Transverse colon (tissue), 4 donors: ENCODE measurements at regions not wholly inside any gene's neighbourhood (a gene's known extent, or its start where the extent isn't known, plus 50 kb on each side); places are given as distances from the start of the nearest gene placed in this dataset.

Source experiments
- DNase-seq: peaks from one replicate; pipeline ENCODE4 v3.0.0-alpha.2; 2019
- H3K27ac ChIP-seq, 4 donors: fragments of 200-600 bp; sonication (generic); 2 replicates each; pipeline ENCODE4 v1.5.1; 2016 to 2018; ENCODE audit warnings: inconsistent platforms in 4 of 4
- H3K27me3 ChIP-seq: fragments of 200-600 bp; sonication (generic); 2 replicates; pipeline ENCODE4 v1.5.1; 2017; ENCODE audit warnings: inconsistent platforms
- H3K36me3 ChIP-seq, 4 donors: fragments of 200-600 bp; sonication (generic); 2 replicates each; pipeline ENCODE4 v1.5.1; 2017 to 2019; ENCODE audit warnings: inconsistent platforms in 4 of 4
- H3K4me1 ChIP-seq, 4 donors: fragments of 200-600 bp; sonication (generic); 2 replicates each; pipeline ENCODE4 v1.5.1; 2017 to 2020; ENCODE audit warnings: inconsistent platforms in 4 of 4
- H3K4me3 ChIP-seq, 4 donors: fragments of 200-600 bp; sonication (generic); 1 replicate in 1 of 4; 2 replicates in 3 of 4; pipeline versions ENCODE4 v1.5.1 to v1.6.1; 2017 to 2019; ENCODE audit warnings: inconsistent platforms in 4 of 4
- H3K9me3 ChIP-seq, 2 donors: fragments of 200-600 bp; sonication (generic); 2 replicates each; pipeline ENCODE4 v1.5.1; 2017 to 2019; ENCODE audit warnings: inconsistent platforms in 2 of 2
- EP300 ChIP-seq: sonication (generic); formaldehyde crosslinking; IDR thresholded peaks from one replicate; pipeline ENCODE4 v1.6.1; 2017; ENCODE audit warnings: antibody characterized with exemption, low read depth
- POLR2A ChIP-seq: fragments of 450-650 bp; IDR thresholded peaks from one replicate; pipeline ENCODE4 v1.6.1; 2016; ENCODE audit warnings: antibody characterized with exemption, mild to moderate bottlenecking, moderate library complexity
- POLR2AphosphoS5 ChIP-seq, 3 donors: sonication (generic); formaldehyde crosslinking; IDR thresholded peaks; one replicate each; pipeline ENCODE4 v1.6.1; 2016; ENCODE audit warnings: antibody characterized with exemption in 3 of 3
- WGBS, 2 donors: methylation state at CpG; one replicate each; pipeline ENCODE4 v1.1.5; 2018; ENCODE audit warnings: low coverage in 1 of 2; 5-methylcytosine and 5-hydroxymethylcytosine counted together
- in situ Hi-C, 4 donors: fragments of 200-750 bp; cut with MboI; loops; one replicate each; pipeline versions ENCODE4 v1.15.0 to v1.15.1; 2017; ENCODE audit warnings: low sequenced_read_pairs in 3 of 4, low pct_ligation_motif_present in 1 of 4, low pct_unique_long_range_greater_than_20kb in 1 of 4
- intact Hi-C: fragments of 100-400 bp; cut with DNase I; formaldehyde crosslinking; loops from one replicate; pipeline ENCODE4 v1.15.1; 2023; ENCODE audit warnings: low total_unique reads
- TF ChIP-seq, protein P1 (sequence below), 5 experiments: fragments of 200-600 bp in 3 of 5; fragments of 450-650 bp in 2 of 5; sonication (generic) in 3 of 5; IDR thresholded peaks; 1 replicate in 2 of 5; 2 replicates in 3 of 5; pipeline ENCODE4 v1.5.1; 2016 to 2017; ENCODE audit warnings: antibody characterized with exemption in 5 of 5, inconsistent platforms in 3 of 5, mild to moderate bottlenecking in 2 of 5, moderate library complexity in 1 of 5

DNA sequence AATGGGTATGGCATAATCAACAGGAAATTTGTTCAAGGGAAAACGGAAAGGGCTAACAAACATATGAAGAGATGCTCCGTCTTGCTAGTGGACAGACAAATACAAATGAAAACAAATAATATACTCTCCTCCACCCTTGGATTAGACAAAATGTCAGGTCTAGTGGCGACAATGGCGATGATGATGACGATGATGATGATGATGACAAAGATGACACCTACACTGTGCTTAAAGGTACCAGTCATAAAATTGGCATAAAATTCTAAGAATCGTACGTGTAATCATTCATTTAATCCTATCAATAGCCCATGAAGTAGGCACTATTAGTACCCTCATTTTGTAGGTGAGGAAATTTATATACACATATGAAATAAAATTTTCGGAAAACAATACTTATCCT, 174.6 kb downstream of the PMP22 start:
- no peak for DNase-seq
- H3K27ac ChIP-seq, result no peak overlapping the region
- H3K27me3 ChIP-seq, result no peaks in the 10 kb centered on the region
- no peaks in the 10 kb centered on the region for H3K9me3 ChIP-seq
- WGBS, 2 donors, result 83 to 87% methylated on average over 8 of the region's 8 CpGs
- no peak overlapping the region for H3K4me3 ChIP-seq
- no peak for TF ChIP-seq POLR2AphosphoS5 (IDR thresholded peaks at IDR 0.05)
- TF ChIP-seq POLR2A, result no peak
- TF ChIP-seq, protein P1, sequence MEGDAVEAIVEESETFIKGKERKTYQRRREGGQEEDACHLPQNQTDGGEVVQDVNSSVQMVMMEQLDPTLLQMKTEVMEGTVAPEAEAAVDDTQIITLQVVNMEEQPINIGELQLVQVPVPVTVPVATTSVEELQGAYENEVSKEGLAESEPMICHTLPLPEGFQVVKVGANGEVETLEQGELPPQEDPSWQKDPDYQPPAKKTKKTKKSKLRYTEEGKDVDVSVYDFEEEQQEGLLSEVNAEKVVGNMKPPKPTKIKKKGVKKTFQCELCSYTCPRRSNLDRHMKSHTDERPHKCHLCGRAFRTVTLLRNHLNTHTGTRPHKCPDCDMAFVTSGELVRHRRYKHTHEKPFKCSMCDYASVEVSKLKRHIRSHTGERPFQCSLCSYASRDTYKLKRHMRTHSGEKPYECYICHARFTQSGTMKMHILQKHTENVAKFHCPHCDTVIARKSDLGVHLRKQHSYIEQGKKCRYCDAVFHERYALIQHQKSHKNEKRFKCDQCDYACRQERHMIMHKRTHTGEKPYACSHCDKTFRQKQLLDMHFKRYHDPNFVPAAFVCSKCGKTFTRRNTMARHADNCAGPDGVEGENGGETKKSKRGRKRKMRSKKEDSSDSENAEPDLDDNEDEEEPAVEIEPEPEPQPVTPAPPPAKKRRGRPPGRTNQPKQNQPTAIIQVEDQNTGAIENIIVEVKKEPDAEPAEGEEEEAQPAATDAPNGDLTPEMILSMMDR (IDR thresholded peaks at IDR 0.05), result no peak
- no peak for TF ChIP-seq EP300
- no peaks in the 10 kb centered on the region for H3K4me1 ChIP-seq
- intact Hi-C loops (no loop called here), in situ Hi-C loops (no loop called here)
- no peaks in the 10 kb centered on the region for H3K36me3 ChIP-seq

DNA sequence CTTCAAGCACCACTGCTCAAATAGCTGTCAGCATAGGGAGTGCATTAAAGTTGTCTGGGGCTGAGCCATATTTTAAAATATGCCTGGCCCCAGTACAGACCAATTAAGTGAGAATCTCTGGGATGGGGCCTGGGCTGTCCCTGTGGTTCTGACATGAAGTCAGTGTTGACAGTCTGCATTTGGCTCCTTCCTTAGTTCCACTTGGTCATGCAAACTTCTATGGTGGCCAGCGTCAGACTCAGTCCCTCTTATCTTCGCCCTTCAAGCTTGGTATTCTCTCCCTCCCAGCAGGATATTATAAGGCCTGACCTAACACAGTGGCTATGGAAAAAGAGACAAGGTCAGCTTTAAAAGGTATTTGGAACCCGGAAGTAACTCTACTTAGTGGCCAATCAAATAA, 177.2 kb downstream of the PMP22 start:
- peaks cover 5% of the 10 kb centered on the region for H3K27me3 ChIP-seq
- no peaks in the 10 kb centered on the region for H3K9me3 ChIP-seq
- 87 to 93% methylated on average over 3 of the region's 3 CpGs for WGBS, 2 donors
- H3K4me1 ChIP-seq, result no peaks in the 10 kb centered on the region
- in situ Hi-C loops (no loop called here), intact Hi-C loops (no loop called here)
- TF ChIP-seq POLR2A (no peak), EP300 (no peak), POLR2AphosphoS5 (IDR thresholded peaks at IDR 0.05) (no peak)
- TF ChIP-seq, protein P1 (IDR thresholded peaks at IDR 0.05), result no peak
- H3K4me3 ChIP-seq, result no peak overlapping the region
- no peak overlapping the region for H3K27ac ChIP-seq
- no peaks in the 10 kb centered on the region for H3K36me3 ChIP-seq
- no peak for DNase-seq

DNA sequence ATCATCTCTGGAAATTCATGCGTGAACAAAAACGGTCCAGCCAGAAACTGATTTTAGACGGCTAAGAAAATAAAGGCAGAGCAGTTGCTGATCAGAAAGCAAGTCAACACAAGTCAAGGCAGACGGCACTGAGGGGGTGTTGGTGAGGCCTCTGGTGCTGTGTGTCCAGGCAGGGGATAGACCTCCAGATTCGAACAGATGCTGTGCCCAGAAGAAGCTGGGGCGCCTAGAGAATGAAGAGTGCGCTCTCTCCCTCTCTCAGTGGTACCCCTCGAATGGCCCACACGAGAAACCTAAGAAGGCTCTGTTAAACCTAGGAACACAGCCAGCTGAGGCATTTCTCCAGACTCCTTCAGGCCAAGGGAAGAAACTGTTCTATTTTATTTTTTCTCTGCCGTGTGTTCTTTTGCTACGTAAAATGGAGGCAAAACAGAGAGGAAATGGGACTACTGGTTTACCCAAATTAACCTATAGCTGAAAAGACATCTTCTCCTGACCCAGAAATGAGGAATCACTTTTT, 178.3 kb downstream of the PMP22 start:
- DNase-seq, result no peak
- peaks cover 5% of the 10 kb centered on the region for H3K27me3 ChIP-seq
- TF ChIP-seq POLR2A, result no peak
- TF ChIP-seq EP300, result no peak
- no peak for TF ChIP-seq POLR2AphosphoS5 (IDR thresholded peaks at IDR 0.05)
- TF ChIP-seq, protein P1 (IDR thresholded peaks at IDR 0.05), result no peak
- intact Hi-C loops (no loop called here), in situ Hi-C loops (no loop called here)
- H3K4me1 ChIP-seq, result no peaks in the 10 kb centered on the region
- no peaks in the 10 kb centered on the region for H3K9me3 ChIP-seq
- WGBS, 2 donors, result 73 to 82% methylated on average over 5 to 11 of the region's 11 CpGs
- no peak overlapping the region for H3K4me3 ChIP-seq
- H3K36me3 ChIP-seq, result no peaks in the 10 kb centered on the region
- H3K27ac ChIP-seq, result no peak overlapping the region

DNA sequence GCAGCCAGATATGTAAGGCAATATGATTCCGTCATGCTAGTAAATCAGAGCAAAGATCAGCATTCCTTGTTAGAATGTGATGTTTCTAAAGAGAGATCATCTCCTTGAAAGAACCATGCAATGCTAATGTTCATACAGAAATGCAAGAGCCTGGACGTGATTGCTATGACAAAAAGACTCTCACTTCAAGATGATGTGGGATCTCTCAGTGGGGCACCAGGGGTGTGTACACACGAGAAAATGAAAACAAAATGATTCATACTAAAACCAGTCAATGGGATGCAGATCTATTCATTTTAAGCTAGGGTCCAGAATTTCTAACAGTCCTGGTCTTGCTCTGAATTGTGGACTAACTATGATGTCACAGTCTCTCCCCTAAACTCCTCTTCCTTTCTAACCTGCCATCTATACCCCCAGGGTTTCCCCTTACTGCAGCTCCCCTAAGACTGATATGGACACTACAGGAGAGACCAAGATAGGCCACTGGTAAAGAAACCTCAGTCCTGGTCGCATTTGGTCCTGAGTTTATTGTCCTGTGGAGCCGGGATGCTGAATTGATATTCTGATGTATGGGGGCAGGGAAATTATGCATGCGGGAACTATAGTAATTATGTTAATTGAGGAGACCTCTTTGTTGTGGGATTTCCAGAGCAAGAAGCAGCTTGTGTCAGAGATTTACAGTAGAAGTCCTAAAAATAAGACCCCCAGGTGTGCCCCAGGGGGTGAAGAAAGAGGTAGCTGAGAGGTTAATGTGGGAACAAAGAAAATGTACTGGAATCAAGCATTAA, 179.0 kb downstream of the PMP22 start:
- Histone ChIP-seq H3K27me3 (peaks cover 5% of the 10 kb centered on the region), H3K4me3 (no peak overlapping the region), H3K9me3 (no peaks in the 10 kb centered on the region), H3K27ac (no peak overlapping the region), H3K4me1 (no peaks in the 10 kb centered on the region), H3K36me3 (no peaks in the 10 kb centered on the region)
- WGBS, 2 donors, result 66 to 68% methylated on average over 6 of the region's 6 CpGs
- no peak for TF ChIP-seq POLR2AphosphoS5 (IDR thresholded peaks at IDR 0.05)
- TF ChIP-seq, protein P1 (IDR thresholded peaks at IDR 0.05), result no peak
- no peak for TF ChIP-seq POLR2A
- no peak for TF ChIP-seq EP300
- no peak for DNase-seq
- intact Hi-C loops (no loop called here), in situ Hi-C loops (no loop called here)
